ENCODE measurements at regions not wholly inside any gene's neighbourhood (a gene's known extent, or its start where the extent isn't known, plus 50 kb on each side); places are given as distances from the start of the nearest gene placed in this dataset.

DNA sequence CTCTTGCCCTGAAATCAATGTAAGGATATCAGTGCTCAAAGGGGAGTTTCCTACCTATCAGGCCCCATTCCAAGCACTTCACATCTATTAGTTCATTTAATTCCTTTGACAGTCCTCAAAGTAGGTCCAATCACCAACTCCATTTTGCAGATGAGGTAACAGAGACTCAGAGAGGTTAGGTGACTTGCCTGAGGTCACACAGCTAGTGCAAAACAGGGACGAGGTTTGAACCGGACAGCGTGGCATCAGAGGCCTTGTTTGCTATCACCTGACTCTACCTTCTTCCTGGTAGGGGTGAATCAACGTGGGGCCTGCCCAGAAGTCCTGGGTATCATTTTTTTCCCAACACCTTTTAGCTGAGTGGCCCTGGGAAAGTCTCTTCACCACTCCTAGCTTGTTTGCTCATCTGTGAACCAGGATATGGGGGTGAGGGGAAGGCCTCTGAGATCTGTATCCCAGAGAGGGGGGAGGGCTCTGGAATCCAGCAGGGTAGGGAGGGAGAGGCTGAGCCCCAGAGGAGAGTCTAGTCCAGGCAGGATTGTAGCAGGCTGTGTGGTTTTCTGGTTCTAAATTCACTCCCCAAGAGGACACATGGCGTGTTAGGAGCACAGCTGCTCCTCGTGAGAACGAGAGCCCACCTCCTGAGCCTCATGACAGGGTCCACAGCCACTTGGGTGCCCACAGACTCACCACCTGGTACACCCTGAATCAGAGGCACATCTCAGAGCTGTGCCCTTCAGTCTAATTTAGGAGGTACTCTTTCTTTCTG is 174.7 kb downstream of the MN1 start:
- no peak for DNase-seq (ENCODE audit: low read depth)

DNA sequence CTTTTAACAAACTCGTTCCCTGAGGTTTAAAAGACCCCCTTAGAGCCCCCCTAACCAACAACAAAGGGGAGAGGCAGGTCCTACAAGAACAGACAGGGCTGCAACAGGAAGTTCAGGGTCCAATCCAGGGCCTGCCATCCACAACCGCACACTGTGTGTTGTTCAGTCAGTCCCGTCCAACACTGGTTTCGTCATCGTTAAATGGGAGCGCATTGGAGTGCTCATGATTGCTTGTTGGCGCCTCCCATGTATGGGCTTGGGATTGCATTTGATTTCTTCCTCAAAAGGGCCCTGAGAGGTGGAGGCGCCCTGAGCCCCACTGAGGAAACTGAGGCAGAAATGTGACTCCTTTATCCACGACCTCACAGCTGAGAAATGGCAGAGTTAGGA is 174.1 kb downstream of the MN1 start:
- no peak for DNase-seq (ENCODE audit: low read depth)

DNA sequence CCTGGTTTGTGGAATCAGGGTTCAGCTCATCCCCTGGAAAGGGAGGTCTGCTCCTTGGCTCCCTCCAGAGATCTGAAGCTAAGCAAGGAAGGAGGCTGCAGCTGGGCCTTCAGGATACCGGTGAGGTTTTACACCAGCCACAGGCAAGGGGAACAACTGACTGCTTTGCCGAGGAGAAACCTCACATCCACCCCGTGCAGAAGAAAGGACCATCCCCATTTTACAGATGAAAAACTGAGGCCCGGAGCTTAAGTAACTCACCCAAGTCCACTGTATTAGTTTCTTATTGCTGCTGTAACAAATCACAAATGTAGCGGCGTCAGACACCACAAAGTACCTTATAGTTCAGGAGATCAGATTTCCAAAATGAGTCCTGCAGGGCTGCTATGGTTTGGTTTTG is 173.7 kb downstream of the MN1 start:
- DNase-seq (ENCODE audit: low read depth) = no peak

DNA sequence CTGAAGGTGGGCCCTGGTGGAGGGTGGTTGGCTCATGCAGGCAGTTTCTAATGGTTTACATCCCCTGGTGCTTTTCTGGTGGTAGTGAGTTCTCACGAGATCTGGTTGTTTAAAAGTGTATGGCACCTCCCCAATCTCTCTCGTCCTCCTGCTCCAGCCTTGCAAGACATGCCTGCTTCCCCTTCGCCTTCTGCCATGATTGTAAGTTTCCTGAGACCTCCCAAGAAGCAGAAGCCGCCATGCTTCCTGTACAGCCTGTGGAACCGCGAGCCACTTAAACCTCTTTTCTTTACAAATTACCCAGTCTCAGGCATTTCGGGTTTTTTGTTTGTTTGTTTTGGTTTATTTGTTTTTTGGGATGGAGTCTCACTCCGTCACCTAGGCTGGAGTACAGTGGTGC is 173.2 kb downstream of the MN1 start:
- DNase-seq (ENCODE audit: low read depth) = no peak

GRCh38 chr22:27628891-27629631 is 172.5 kb downstream of the MN1 start:
- DNase-seq (ENCODE audit: low read depth) = no peak

DNA sequence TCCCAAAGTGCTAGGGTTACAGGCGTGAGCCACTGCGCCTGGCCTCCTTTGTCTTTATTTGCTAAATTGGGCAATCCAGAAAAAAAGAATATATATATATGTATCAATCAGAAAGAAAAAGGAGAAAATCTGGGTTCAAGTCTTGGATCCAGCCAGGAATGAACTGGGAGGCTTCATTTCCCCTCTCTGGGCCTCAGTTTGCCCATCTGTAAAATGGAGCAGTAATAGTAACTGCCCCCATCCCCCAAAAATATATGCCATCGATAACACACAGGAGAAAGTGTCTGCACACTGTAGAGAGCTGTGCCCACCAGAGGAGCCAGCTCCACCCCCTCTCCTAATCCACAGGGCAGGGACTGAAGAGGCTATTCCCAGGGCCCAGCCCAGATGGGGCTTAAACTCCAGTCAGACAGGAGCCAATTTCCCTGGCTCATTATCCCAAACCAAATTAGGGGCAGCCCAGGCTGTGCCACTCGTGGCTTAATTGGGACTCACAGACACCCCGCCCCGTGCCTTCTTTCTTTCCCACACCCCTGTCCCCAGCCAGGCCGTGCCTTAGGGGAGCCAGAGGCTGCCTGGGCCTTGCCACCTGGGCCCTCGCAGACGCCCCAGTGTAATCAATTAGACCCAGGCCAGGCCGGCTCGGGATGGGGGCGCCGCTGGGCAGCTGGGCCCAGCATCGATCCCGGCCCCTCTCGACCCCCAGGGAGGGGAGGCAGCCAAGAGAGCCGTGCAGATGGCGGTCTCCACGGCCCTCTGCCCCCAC is 171.5 kb downstream of the MN1 start:
- no peak for DNase-seq (ENCODE audit: low read depth)

DNA sequence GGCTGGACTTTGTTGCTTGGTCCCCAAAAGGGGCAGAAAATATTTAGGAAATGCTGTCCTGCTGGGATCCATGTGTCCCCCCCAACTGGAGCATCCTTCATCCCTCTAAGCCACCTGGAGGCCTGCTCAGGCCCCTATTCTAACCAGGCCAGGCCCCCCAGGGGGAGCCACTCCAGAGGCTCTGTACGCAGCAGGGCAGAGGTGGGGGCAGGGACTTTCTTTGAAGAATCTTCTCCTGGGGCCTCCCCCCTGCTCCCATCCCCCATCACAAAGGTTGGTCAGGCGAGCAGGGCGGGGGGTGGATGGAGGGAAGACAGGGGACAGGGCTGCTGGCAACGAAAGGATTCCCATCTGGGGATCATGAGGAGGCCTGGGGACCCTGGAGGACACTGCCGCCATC is 170.8 kb downstream of the MN1 start:
- DNase-seq (ENCODE audit: low read depth) = no peak

DNA sequence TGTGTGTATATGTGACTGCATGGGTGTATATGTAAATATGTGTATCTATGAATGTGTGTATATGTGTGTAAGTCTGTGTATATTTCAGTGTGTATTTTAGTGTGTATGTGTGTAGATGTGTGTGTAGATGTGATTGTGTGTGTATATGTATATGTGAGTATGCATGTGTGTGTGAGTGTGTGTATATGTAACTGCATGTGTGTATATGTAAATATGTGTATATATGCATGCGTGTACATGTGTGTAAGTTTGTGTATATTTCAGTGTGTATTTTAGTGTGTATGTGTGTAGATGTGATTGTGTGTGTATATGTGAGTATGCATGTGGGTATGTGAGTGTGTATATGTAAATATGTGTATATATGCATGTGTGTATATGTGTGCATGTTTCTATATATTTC is 169.9 kb downstream of the MN1 start:
- DNase-seq (ENCODE audit: low read depth) = no peak

- DNase-seq (ENCODE audit: low read depth) = no peak
Observed at GRCh38 chr22:27632451-27633295, 168.9 kb downstream of the MN1 start.

DNA sequence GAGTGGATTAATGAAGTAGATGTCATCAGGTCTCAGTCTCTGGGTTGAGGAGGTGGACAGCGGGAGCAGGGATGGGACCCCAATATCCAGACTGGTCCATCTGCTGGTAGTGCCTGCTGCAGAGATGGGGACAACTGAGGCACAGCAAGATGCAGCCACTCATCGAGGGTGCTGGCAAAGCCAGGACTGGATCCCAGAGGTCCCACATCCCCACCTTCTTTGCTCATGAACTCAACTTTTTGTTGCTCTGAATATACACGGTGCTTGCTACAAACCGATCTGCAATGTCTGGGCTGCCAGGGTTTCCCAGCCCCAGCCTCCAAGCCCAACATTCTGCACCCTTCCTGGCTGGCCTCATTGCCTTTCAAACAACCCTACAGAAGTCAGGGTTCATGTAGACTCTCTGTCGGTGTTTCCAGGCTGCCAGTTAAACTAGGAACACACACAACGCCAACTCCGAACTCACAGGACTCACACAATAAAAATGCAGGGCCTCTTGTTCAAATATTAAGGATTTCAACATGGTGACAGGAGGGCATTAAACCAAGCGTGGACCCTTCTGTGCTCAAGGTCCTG is 168.2 kb downstream of the MN1 start:
- no peak for DNase-seq (ENCODE audit: low read depth)

GRCh38 chr22:27634043-27634740 is 167.4 kb downstream of the MN1 start:
- no peak for DNase-seq (ENCODE audit: low read depth)

DNA sequence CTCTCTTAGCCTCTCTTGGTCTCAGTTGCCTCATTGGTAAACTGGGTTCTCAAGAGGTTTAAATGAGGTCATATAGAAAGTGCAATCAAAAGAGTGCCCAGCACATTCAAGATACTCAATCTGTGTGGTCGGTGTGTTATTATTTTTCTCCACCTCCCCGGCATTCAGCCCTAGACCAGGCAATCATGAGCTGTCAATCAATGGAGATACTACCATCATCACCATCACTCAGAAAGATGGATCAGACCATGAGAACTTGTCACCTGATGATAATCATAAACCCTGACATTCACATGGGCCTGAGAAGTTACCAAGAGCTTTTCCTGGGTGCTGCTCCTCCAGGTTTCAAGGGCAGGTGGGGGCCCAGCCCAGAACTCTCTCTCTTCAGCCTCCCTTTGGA is 166.1 kb downstream of the MN1 start:
- no peak for DNase-seq (ENCODE audit: low read depth)

DNA sequence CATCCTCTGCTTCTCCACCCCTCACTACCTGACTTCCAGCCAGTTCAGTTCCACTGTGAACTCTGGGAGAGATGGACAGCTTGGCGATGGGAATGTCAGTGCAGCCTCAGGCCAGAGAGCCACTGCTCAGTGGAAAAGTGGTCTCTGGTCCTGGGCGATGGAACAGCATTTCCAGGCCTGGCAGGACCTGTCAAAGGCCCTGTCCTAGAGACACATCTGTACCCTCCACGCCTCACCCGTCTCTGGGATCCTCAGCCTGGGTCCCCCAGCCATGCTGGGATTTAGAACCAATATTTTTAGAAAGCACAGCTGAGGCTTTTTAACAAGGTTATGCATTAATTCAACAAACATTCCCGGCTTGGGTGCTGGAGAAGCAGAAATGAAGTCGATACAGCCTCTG is 165.7 kb downstream of the MN1 start:
- no peak for DNase-seq (ENCODE audit: low read depth)

DNA sequence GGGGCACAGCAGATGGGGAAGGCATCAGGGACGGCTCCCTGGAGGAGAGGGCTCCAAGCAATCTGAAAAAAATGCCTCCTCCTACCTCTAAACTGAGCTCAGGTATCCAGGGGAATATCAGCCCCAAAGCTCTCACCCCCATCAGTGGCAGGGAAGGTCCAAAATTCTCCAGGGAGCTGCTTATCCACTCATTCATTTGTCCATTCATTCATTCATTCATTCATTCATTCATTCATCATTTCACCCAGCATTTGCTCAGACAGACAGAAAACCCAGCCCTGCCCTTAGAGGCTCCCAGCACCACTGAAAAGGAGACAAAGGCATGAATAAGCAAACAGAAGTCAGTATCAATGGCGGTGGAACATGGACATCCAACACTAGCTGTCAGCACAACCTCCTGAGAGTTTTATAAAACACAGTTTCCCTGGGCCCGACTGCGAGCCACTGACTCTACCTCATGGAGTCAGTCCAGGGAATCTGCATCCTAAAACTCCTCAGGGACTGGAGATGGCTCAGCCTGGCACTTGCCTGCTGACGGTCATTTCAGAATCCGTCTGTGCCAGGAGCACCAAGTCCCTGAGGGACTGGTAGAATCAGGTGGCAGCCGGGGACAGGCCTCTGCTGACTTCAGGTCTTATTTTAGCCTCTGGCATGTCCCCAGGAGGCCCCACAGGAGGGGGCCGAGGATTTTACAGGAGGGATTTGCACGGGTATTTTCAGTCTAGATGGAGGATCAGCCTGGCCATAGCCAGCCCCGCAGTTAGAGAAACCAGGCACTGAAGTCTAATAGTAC is 164.6 kb downstream of the MN1 start:
- DNase-seq (ENCODE audit: low read depth) = no peak

- DNase-seq (ENCODE audit: low read depth) = no peak
Observed at GRCh38 chr22:27637604-27638003, 164.0 kb downstream of the MN1 start.

DNA sequence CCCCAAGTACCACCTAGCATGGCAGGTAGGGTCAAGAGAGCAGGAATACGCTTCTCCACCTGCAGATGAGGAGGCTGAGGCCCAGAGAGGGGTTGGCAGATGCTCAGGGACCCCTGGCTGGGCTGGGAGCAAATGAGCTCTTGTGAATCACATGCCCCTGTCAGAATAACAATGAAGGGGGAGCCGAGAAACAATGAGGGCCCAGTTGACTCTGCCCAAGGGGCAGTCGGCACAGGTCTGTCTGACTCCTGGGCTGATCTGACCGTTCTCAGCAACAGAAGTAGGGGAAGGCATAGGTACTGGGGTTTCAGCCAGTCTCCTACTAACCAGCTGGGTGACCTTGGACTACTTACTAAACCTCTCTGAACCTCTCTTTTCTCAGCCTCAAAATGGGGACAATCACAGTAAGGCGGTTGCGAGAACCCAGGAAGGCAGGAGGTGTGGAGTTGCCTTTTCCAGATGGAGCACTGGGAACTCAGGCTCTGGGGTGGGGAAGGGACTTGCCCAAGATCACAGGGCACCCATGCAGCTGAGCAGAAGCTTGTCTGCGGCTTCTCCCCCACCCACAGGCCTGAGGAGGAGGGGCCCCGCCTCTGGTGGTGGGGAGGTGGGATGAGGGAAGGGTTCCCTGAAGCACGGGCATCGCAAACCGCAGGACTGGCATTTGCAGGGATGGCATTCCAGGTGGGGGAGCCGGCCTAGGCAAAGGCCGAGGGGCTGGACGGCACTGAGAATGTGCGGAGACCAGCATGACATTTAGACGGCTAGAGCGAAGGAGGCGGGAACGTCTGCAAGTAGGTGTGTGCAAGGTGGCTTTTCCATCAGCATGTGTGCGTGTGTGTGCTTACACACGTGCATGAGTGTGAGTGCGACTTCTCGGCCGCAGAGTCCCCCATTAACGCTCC is 163.0 kb downstream of the MN1 start:
- no peak for DNase-seq (ENCODE audit: low read depth)

DNA sequence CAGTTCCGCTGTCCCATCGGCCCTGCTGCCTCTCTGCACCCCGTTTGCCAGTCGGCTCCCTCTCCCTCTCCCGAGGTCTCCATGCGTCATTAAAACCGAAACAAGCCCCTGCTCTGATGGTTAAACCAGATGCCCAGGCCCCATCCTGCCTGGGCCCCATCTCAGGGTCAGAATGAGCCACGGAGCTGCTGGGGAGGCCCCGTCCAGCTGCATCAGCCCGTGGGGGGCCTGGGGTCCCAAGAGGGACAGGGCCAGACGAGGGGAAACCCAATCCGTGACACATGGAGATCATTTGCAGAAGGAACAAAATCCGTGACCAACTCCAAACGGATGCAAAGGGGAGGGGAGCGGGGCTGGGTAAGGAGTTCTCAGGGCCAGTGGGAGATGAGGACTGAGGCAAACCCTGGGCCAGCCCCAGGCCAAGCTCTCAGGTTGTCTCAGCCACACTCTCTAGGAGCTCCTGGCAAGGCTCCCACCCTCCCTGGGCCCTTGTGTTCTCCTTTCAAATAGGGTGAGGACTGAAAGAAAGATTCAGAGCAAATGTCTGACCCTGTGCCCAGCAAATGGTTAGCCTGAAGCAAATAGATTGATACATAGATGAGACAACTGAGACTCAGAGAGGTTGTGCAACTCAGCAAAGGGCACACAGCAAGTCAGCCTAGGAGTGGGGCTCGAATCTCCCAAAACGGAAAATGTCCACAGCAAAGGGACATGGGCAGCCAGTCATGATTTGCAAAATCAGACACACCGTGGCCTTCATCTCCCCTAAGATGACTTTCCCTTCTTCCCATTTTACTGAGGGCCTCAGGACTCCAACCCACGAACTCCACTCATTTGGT is 162.1 kb downstream of the MN1 start:
- no peak for DNase-seq (ENCODE audit: low read depth)

Data from activated gamma-delta T cell treated with anti-CD3 and anti-CD28 coated beads, Interleukin-2, amount 50 U/mL, for 16 hours (primary cell).